Neural progenitor cell (in vitro differentiated cells): ENCODE measurements at regions not wholly inside any gene's neighbourhood (a gene's known extent, or its start where the extent isn't known, plus 50 kb on each side); places are given as distances from the start of the nearest gene placed in this dataset.

ENCODE experiments used
- DNase-seq: peaks from one replicate; pipeline ENCODE4 v3.0.0-alpha.2; 2016; ENCODE audit warnings: low spot score
- H2AFZ ChIP-seq: fragments of 200-600 bp; sonication (generic); replicated peaks from 2 replicates; pipeline ENCODE4 v1.6.1; 2016; ENCODE audit warnings: antibody characterized with exemption
- H3F3A ChIP-seq: fragments of 200-600 bp; sonication (generic); 2 replicates; pipeline ENCODE4 v1.6.1; 2016; ENCODE audit warnings: antibody characterized with exemption, low read depth
- H3K27ac ChIP-seq: fragments of 200-600 bp; sonication (generic); 2 replicates; pipeline ENCODE4 v1.5.1; 2016; ENCODE audit warnings: mild to moderate bottlenecking
- H3K27me3 ChIP-seq: fragments of 200-600 bp; sonication (generic); 2 replicates; pipeline ENCODE4 v1.6.1; 2016; ENCODE audit warnings: mild to moderate bottlenecking, moderate library complexity
- H3K36me3 ChIP-seq: fragments of 200-600 bp; sonication (generic); 2 replicates; pipeline ENCODE4 v1.5.1; 2016
- H3K4me1 ChIP-seq: fragments of 200-600 bp; sonication (generic); 2 replicates; pipeline ENCODE4 v1.6.1; 2016; ENCODE audit warnings: mixed run types
- H3K4me2 ChIP-seq: fragments of 200-600 bp; sonication (generic); 2 replicates; pipeline ENCODE4 v1.6.1; 2016
- H3K4me3 ChIP-seq: fragments of 200-600 bp; sonication (generic); 2 replicates; pipeline ENCODE4 v1.5.1; 2016
- H3K79me2 ChIP-seq: fragments of 200-600 bp; sonication (generic); 2 replicates; pipeline ENCODE4 v1.6.1; 2016; ENCODE audit warnings: low read depth
- H3K9ac ChIP-seq: fragments of 200-600 bp; sonication (generic); 2 replicates; pipeline ENCODE4 v1.6.1; 2016
- H3K9me3 ChIP-seq: fragments of 200-600 bp; sonication (generic); 2 replicates; pipeline ENCODE4 v1.5.1; 2016; ENCODE audit warnings: low read depth
- H4K20me1 ChIP-seq: fragments of 200-600 bp; sonication (generic); 2 replicates; pipeline ENCODE4 v1.6.1; 2016; ENCODE audit warnings: low read depth
- H3K27ac Mint-ChIP-seq: 3 replicates; pipeline ENCODE4 v1.8.0; 2021; ENCODE audit warnings: mixed read lengths
- H3K27me3 Mint-ChIP-seq: 2 replicates; pipeline ENCODE4 v1.8.0; 2022; ENCODE audit warnings: low read depth, mild to moderate bottlenecking, inconsistent platforms, moderate library complexity, mixed read lengths; ENCODE audit not compliant: insufficient read depth
- H3K36me3 Mint-ChIP-seq: 3 replicates; pipeline ENCODE4 v1.8.0; 2021; ENCODE audit warnings: mixed read lengths
- H3K4me1 Mint-ChIP-seq: 3 replicates; pipeline ENCODE4 v1.8.0; 2021; ENCODE audit warnings: mixed read lengths
- H3K4me3 Mint-ChIP-seq: 3 replicates; pipeline ENCODE4 v1.8.0; 2021; ENCODE audit warnings: mild to moderate bottlenecking, moderate library complexity, mixed read lengths
- H3K9me3 Mint-ChIP-seq: 3 replicates; pipeline ENCODE4 v1.8.0; 2020; ENCODE audit warnings: mixed read lengths
- CTCF ChIP-seq: fragments of 200-600 bp; sonication (generic); IDR thresholded peaks from 2 replicates; pipeline ENCODE4 v1.5.1; 2017; ENCODE audit warnings: antibody characterized with exemption, mild to moderate bottlenecking
- EZH2 ChIP-seq: fragments of 200-600 bp; sonication (generic); IDR thresholded peaks from 2 replicates; pipeline ENCODE4 v1.6.1; 2017; ENCODE audit warnings: antibody characterized with exemption, mild to moderate bottlenecking, moderate library complexity
- EZH2phosphoT487 ChIP-seq: fragments of 200-600 bp; sonication (generic); IDR thresholded peaks from 2 replicates; pipeline ENCODE4 v1.6.1; 2017; ENCODE audit warnings: antibody characterized with exemption

- no peaks in the 10 kb centered on the region for H4K20me1 ChIP-seq
- no peaks in the 10 kb centered on the region for H3K4me1 Mint-ChIP-seq
- H3K27ac ChIP-seq = no peak overlapping the region
Observed at GRCh38 chr6:68279793-68280557, 355.1 kb upstream of the ADGRB3 start.

GRCh38 chr6:68273297-68273696 lies 361.8 kb upstream of the ADGRB3 start:
- H3K9ac ChIP-seq = no peak overlapping the region
- H4K20me1 ChIP-seq = no peaks in the 10 kb centered on the region
- H3K4me3 Mint-ChIP-seq = no peak overlapping the region
- no peaks in the 10 kb centered on the region for H3K36me3 Mint-ChIP-seq
- no peak overlapping the region for H3K27ac ChIP-seq
- H3K79me2 ChIP-seq = no peaks in the 10 kb centered on the region
- H3K4me3 ChIP-seq = no peak overlapping the region
- H3K4me1 Mint-ChIP-seq = no peaks in the 10 kb centered on the region
- H3K27ac Mint-ChIP-seq = no peak overlapping the region
- no peaks in the 10 kb centered on the region for H3K36me3 ChIP-seq
- no peak for DNase-seq
- H3K9me3 Mint-ChIP-seq = no peaks in the 10 kb centered on the region
- H3F3A ChIP-seq = no peaks in the 10 kb centered on the region
- H3K4me1 ChIP-seq = no peaks in the 10 kb centered on the region
- H3K9me3 ChIP-seq = no peaks in the 10 kb centered on the region
- no peaks in the 10 kb centered on the region for H3K27me3 Mint-ChIP-seq
- no peaks in the 10 kb centered on the region for H3K27me3 ChIP-seq
- no peak overlapping the region for H3K4me2 ChIP-seq
- TF ChIP-seq CTCF (no peak), EZH2phosphoT487 (no peak), EZH2 (no peak)
- no peak overlapping the region for H2AFZ ChIP-seq

More at GRCh38 chr6:68279793-68280557, 355.1 kb upstream of the ADGRB3 start:
- no peaks in the 10 kb centered on the region for H3K27me3 ChIP-seq
- TF ChIP-seq CTCF (no peak), EZH2phosphoT487 (no peak), EZH2 (no peak)
- H3K36me3 ChIP-seq = no peaks in the 10 kb centered on the region
- no peak overlapping the region for H3K4me2 ChIP-seq
- H3K36me3 Mint-ChIP-seq = no peaks in the 10 kb centered on the region
- no peak for DNase-seq
- no peak overlapping the region for H3K27ac Mint-ChIP-seq
- no peak overlapping the region for H3K9ac ChIP-seq
- H3K4me1 ChIP-seq = no peaks in the 10 kb centered on the region
- H3K27me3 Mint-ChIP-seq = no peaks in the 10 kb centered on the region
- H3F3A ChIP-seq = no peaks in the 10 kb centered on the region
- H3K79me2 ChIP-seq = no peaks in the 10 kb centered on the region
- H3K9me3 Mint-ChIP-seq = peaks cover 5% of the 10 kb centered on the region
- no peak overlapping the region for H3K4me3 Mint-ChIP-seq
- no peaks in the 10 kb centered on the region for H3K9me3 ChIP-seq
- no peak overlapping the region for H3K4me3 ChIP-seq
- no peak overlapping the region for H2AFZ ChIP-seq

- Histone ChIP-seq H3K9me3 (no peaks in the 10 kb centered on the region), H3K4me3 (no peak overlapping the region), H3K9ac (no peak overlapping the region), H4K20me1 (no peaks in the 10 kb centered on the region), H3K79me2 (no peaks in the 10 kb centered on the region), H2AFZ (no peak overlapping the region), H3K4me1 (no peaks in the 10 kb centered on the region), H3K36me3 (no peaks in the 10 kb centered on the region), H3K27me3 (no peaks in the 10 kb centered on the region), H3K27ac (no peak overlapping the region), H3K4me2 (no peak overlapping the region), H3F3A (no peaks in the 10 kb centered on the region)
- Mint-ChIP-seq H3K27ac (no peak overlapping the region), H3K36me3 (no peaks in the 10 kb centered on the region), H3K9me3 (peaks cover 24% of the 10 kb centered on the region), H3K4me1 (no peaks in the 10 kb centered on the region), H3K4me3 (no peak overlapping the region), H3K27me3 (peaks cover 2% of the 10 kb centered on the region)
- TF ChIP-seq EZH2phosphoT487 = no peak
- no peak for TF ChIP-seq EZH2
- TF ChIP-seq CTCF = no peak
- no peak for DNase-seq
Observed at GRCh38 chr6:68256391-68256790, 378.7 kb upstream of the ADGRB3 start.
